GM12892 (cell line): ENCODE measurements at regions not wholly inside any gene's neighbourhood (a gene's known extent, or its start where the extent isn't known, plus 50 kb on each side); places are given as distances from the start of the nearest gene placed in this dataset.

Source experiments
- POLR2A ChIP-seq: IDR thresholded peaks from 2 replicates; pipeline ENCODE4 v1.6.1; 2011; ENCODE audit warnings: low read depth, low read length, control low read depth
- POLR2AphosphoS5 ChIP-seq: IDR thresholded peaks from 2 replicates; pipeline ENCODE4 v1.6.1; 2011; ENCODE audit warnings: low read depth, low read length, control low read depth
- TAF1 ChIP-seq: IDR thresholded peaks from 2 replicates; pipeline ENCODE4 v1.6.1; 2011; ENCODE audit warnings: low read depth, mild to moderate bottlenecking, control low read depth, low read length, borderline replicate concordance

GRCh38 chr12:60872219-60872618, 1276.4 kb downstream of the SLC16A7 start:
- TF ChIP-seq POLR2A (no peak), TAF1 (no peak), POLR2AphosphoS5 (no peak)
